Right lobe of liver (tissue), 4 donors: ENCODE measurements at regions not wholly inside any gene's neighbourhood (a gene's known extent, or its start where the extent isn't known, plus 50 kb on each side); places are given as distances from the start of the nearest gene placed in this dataset.

Experiments
- CTCF ChIP-seq, 4 donors: fragments of 200-600 bp in 3 of 4; fragments of 450-650 bp in 1 of 4; IDR thresholded peaks; one replicate each; pipeline versions ENCODE4 v1.5.1 to v1.8.0; 2016 to 2022; ENCODE audit warnings: antibody characterized with exemption in 4 of 4, mild to moderate bottlenecking in 2 of 4
- POLR2A ChIP-seq: fragments of 450-650 bp; IDR thresholded peaks from one replicate; pipeline ENCODE4 v1.6.1; 2017; ENCODE audit warnings: antibody characterized with exemption, mild to moderate bottlenecking
- donor health status: DM: no; HTN: no; CAD: no.
- donor health status: DM: no; HTN: no; CAD: no.
- donor health status: DM: no; HTN: yes; CAD: no.

GRCh38 chr10:123580426-123580825 is 85.7 kb upstream of the GPR26 start:
- TF ChIP-seq CTCF (IDR thresholded peaks at IDR 0.05): no peak
- no peak for TF ChIP-seq POLR2A
